HUDEP-2 (cell line): ENCODE measurements at regions not wholly inside any gene's neighbourhood (a gene's known extent, or its start where the extent isn't known, plus 50 kb on each side); places are given as distances from the start of the nearest gene placed in this dataset.

ENCODE experiments used
- DNase-seq, 76 experiments: peaks; one replicate each; lab custom pipeline; 2025; ENCODE audit not compliant: unreplicated experiment in 76 of 76; lab: John Stamatoyannopoulos, UW

GRCh38 chr20:63089051-63089907 is 82.5 kb upstream of the BHLHE23 start:
- DNase-seq: no peak

DNA sequence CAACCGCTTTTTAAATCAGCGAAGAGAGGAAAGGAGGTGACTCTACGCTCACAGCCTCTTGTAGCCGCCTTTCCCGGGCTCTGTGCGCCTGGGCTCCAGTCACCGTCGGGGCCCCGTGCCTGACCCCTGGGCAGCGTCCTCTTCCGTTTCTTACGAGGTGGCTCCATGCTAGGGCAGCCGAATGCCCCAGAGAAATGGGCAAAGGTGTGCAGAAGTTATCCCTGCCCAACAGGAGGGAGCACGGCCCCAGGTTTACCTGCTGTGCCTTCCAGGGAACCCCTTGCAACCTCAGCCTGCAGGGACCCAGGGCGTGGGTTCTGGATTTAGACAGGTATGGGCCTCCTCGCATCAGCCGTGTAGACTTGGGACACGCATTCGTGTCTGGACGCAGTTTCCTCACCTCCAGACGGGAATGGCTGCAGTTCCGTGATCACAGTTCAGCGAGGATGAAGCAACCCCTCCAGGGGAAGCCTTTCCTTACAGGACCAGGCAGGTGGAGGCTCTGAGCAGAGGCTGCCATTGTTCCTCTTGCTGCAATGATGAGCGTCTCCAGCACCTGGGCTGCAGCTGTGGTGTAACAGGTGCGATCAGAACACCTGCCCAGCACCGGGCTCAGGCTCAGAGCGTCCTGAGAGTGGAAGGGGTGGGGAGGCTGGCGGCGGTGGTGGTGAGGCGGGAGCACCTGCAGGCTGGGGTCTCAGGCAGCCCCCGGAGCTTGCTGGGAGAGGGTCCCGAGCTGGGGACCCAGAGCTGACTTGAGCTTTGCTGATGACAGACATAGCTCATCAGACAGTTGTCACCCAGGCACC is 81.3 kb upstream of the BHLHE23 start:
- no peak for DNase-seq

DNA sequence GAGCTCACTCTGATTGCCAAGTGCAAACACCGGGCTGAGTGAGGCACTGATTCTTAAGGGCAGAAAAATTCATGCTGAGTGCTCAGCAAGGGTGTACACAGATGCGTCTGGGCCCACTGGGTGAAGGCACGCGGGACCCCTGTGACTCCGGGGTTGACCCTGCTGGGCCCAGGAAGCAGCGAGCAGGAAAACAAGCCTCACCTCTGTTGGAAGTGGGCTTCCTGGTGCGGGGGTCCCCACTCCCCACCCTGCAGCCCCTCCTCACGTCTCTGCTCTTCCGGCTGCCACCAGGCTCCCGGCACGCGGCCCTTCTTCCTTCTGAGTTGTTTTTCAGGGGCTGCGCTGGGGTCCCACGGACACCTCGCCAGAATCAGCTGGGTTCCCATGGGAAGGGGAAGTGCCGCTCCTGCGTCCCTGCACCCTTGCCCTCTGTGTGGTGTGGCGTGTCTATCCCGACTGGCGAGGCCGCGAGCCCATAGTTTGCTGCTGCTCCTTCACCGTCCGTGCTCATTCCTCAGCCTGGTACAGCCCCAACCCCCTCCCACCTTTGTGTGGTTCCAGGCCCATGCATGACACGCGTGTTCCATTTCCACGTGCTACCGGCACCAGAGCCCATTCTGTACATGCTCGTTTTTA is 80.6 kb upstream of the BHLHE23 start:
- DNase-seq: no peak

DNA sequence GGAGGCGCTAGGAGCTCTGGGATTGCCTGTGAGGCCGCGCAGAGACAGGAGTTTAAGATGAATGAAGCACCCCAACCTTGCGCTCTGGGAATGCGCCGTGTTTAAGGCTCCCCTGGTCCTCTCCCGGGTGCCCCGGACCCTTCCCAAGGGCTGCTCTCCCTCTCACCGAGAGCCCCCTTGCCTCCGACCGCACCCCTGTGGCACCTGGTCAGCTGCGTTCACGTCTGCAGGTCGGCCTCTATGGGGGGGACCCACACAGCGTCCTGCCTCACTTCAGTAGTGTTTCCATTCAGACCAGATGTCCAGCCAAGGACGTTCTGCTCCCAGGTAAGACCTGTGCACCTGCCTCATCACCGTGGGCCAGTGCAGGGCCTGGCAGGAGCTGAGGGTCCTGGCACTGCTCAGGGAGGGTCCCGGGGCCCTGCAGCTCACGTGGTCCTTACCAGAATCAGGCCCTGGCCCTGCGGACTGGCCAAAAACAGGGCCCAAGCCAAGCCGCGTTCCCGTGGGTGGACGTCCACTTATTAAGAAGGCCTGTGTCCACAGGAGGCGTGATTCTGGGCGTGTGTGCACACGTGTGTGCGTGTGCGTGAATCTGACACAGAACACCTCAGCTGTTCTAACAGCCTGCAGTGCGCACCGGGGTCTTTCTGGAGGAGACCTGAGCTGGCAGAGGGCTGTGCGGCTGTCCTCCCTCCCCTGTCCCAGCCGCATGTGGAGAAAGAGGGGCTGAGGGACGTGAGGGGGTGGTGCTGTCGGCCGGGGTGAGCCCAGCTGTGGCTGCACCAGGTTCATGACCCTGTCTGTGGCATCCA is 79.9 kb upstream of the BHLHE23 start:
- DNase-seq: no peak

DNA sequence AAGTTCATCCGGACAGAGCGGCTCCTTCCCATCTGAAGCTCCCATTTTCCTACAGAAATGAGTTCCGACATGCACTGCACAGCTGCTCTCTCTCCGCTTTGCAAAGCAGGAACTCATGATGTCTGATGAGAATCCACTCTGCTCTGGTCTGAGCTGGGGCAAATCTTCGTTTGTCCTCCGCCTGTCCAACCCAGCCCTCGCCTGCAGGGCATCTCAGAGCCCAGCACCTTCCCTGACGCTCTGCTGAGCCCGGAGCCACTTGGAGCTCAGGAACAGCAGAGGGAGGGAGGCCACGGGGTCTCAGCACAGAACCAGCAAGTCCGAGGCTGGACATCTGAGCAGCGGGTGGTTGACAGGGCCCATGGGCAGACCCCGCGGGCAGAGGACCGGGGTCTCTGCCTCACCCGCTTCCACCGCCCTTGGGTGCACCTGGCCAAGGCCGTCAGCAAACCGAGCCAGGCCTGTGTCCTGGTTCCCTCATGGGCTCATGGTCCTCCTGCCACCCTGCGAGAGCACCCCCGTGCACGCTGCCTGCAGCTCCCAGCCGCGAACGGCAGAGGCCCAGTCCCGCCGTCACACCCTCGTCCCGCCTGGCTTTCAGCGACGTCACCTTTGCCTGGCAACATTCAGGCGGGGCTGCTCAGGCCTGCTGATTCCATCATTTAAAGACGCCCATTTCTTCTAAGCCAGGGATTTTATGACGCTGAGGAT is 78.5 kb upstream of the BHLHE23 start:
- no peak for DNase-seq

DNA sequence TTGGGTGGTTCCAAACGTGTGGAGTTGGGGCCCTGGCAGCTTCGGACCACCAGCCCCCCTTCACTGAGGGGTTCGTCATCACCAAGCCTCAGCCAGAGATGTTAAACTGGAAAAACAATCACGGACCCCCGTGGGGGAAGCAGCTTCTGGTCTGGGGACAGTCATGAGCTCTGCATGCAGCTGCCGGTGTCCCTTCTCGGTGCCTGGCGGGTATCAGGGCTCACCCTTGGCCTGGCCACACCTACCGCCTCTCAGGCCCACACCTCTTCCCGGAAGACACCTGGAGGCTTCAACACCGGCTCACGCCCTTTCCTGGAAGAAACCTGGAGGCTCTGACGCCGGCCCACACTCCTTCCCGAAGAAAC is 77.8 kb upstream of the BHLHE23 start:
- no peak for DNase-seq

DNA sequence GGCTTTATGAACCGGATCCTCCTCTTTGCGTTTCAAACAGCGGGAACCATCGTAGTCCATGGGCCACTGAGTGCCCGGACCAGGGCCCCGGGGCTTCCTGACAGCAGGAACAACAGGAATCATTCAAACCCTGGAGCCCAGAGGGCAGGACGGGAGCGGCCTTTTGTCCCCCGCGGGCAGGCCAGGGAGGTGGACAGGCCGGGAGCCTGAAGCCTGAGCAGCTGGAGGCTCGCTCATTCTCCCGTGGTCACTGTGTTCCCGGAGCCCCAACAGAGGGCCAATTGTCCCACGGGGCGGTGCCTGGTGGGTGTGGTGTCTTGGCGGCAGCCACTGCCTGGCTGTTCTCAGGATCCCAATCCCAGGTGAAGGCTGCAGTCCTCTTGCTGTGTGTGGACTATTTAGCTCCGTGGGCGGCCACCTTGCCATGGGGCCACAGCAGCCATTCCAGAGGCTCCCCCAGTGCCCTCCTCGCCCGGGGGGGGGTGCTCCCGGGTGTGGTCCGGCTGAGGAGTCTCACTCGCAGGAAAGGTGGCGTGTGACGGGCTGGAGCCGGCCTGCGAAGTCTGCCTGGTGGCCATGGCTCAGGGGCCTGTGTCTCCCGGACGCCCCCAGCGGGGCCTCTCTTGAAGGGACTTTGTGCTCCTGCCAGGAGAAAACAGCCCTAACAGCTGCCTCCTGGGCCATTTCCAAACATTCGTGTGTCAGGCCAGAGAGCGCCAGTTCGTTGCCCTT is 77.2 kb upstream of the BHLHE23 start:
- no peak for DNase-seq

DNA sequence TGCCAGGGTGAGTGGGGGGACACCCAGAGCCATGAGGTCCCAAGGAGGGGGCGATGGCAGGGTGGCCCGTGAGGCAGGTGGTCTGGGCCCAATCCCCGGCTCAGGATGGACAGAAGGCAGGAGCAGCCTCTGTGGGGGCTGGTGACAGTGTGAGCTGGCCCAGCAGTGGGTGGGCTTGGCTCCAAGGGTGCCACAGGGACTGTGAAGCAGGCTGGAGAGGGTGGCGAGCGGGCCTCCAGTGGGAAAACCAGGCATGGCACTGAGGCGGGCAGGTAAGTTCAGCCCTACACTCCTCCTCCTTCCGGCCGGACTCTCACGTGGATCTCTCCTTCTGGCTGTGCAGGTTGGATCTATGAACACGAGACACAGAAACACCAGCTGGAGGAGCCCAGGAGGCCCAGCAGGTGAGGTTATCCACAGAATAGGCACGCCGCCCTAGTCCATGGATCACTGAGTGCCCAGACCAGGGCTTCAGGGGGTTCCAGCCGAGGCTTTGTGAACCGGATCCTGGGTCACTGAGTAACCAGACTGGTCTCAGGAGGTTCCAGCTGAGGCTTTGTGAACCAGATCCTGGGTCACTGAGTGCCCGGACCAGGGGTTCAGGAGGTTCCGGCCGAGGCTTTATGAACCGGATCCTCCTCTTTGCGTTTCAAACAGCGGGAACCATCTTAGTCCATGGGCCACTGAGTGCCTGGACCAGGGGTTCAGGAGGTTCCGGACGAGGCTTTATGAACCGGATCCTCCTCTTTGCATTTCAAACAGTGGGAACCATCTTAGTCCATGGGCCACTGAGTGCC is 76.4 kb upstream of the BHLHE23 start:
- no peak for DNase-seq

GRCh38 chr20:63082308-63082938 is 75.7 kb upstream of the BHLHE23 start:
- peak in 35 of 76 experiments; percentile 5 to 47 (median 24) for DNase-seq

GRCh38 chr20:63081831-63082230 is 75.1 kb upstream of the BHLHE23 start:
- no peak for DNase-seq

DNA sequence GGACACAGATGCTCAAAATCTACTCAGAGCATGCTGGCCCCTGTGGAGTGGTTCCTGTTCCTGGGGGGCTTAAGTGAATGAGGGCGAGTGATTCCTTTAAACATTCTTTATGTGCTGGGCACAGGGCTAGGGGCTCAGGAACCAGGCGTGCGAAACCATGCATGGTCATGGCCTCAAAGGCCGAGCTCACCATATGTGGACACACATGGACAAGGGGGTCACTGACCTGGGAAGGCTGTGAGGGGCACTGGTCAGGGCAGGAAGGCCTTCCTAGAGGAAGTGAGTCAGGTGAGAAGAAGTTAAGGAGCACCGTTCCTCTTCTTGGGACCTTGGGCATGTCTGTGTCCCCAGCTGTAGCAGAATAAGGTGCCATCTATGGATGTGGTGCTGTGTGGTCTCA is 74.6 kb upstream of the BHLHE23 start:
- DNase-seq: no peak

- no peak for DNase-seq
These were observed 74.0 kb upstream of the BHLHE23 start for GRCh38 chr20:63080811-63081210.

DNA sequence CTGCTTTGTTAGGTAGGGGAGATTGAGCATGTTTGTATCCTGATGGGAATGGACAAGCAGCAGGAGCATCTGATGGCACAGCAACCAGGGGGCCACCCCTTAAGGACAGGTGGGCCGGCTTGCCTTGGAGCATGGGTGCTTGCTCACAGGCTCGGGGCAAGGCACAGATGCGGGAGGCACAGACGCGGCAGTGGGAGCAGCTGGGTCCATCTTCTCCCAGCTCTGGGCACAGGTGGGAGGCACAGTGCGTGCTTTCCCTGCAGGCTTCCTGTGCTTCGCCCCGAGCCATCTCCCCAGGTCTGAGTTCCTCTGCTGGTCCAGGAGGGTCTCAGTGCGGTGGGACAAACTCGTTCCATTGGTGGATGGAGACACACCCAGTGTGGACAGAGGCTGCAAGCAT is 73.6 kb upstream of the BHLHE23 start:
- no peak for DNase-seq

GRCh38 chr20:63079971-63080370 is 73.2 kb upstream of the BHLHE23 start:
- DNase-seq: no peak

DNA sequence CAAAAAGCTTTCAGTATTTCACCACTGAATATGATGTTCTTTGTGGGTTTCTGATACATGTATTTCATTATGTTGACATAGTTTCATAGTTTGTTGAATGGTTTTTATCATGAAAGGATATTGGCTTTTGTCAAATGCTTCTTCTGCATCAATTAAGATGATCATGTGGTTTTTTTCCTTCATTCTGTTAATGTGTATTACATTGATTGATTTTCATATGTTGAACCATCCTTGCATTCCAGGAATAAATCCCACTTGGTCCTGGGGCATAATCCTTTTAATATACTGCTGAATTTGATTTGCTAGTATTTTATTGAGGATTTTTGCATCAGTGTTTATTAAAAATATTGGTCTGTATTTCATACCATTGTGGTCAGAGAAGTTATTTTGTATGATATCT is 70.9 kb upstream of the BHLHE23 start:
- no peak for DNase-seq

DNA sequence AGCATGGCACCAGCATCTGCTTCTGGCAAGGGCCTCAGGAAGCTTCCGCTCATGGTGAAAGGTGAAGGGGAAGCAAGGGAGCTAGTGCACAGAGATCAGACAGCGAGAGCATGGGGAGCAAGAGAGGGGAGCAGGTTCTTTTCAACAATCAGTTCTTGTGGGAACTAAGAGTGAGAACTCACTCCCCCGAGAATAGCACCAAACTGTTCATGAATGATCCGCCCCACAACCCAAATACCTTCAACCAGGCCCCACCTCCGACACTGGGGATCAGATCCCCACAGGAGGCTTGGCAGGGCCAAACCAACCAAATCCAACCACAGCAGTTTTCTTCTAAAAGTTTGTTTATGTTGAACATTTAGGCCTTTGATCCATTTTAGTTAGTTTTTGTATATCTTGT is 69.7 kb upstream of the BHLHE23 start:
- no peak for DNase-seq

- DNase-seq: no peak
These were observed 67.9 kb upstream of the BHLHE23 start for GRCh38 chr20:63074631-63075030.

GRCh38 chr20:63074182-63074581 is 67.4 kb upstream of the BHLHE23 start:
- DNase-seq: no peak
